Endothelial cell of umbilical vein (primary cell): ENCODE measurements at regions not wholly inside any gene's neighbourhood (a gene's known extent, or its start where the extent isn't known, plus 50 kb on each side); places are given as distances from the start of the nearest gene placed in this dataset.

Experiments
- BruUV-seq: library from RNA; stranded (reverse); fragments of 400-500 nt; replicated peaks from 2 replicates; lab custom pipeline; 2021; lab: Mats Ljungman, UMichigan
- CTCF ChIA-PET: fragments of 300-600, 350-600 bp; sonication (Branson Sonifier 250); formaldehyde crosslinking; loops from one replicate; lab custom pipeline; 2021; ENCODE audit warnings: antibody characterized with exemption, inconsistent platforms; lab: Charles Lee
- POLR2A ChIA-PET: fragments of 300-600, 350-600 bp; sonication (Branson Sonifier 250); formaldehyde crosslinking; loops from one replicate; lab custom pipeline; 2021; ENCODE audit warnings: antibody characterized with exemption, inconsistent platforms; lab: Charles Lee
- DNase-seq: peaks from one replicate; pipeline ENCODE4 v3.0.0-alpha.2; 2011; ENCODE audit warnings: low read depth, low spot score
- FAIRE-seq: peaks from 2 replicates; lab custom pipeline; 2011; peaks lifted over from hg19 to GRCh38; lab: Jason Lieb, UNC
- H2AFZ ChIP-seq: 2 replicates; pipeline ENCODE4 v1.6.0; 2012; ENCODE audit warnings: low read depth, low read length, control low read depth, inconsistent platforms
- H3K27ac ChIP-seq: 2 replicates; pipeline ENCODE4 v1.5.1; 2011; ENCODE audit warnings: low read depth, mild to moderate bottlenecking, control low read depth, low read length, moderate library complexity; ENCODE audit not compliant: insufficient read depth
- H3K27me3 ChIP-seq, 2 experiments: 2 replicates each; pipeline versions ENCODE4 v1.6.0 to v1.6.1; 2011; ENCODE audit warnings: low read length in 2 of 2, mixed read lengths in 1 of 2; ENCODE audit not compliant: control insufficient read depth in 2 of 2, insufficient read depth in 2 of 2
- H3K36me3 ChIP-seq, 2 experiments: 2 replicates in 1 of 2; 3 replicates in 1 of 2; pipeline ENCODE4 v1.5.1; 2011; ENCODE audit warnings: low read length in 2 of 2, mild to moderate bottlenecking in 1 of 2, moderate library complexity in 1 of 2; ENCODE audit not compliant: control insufficient read depth in 2 of 2, insufficient read depth in 2 of 2; ENCODE audit errors: extremely low read depth in 1 of 2
- H3K4me1 ChIP-seq: 3 replicates; pipeline ENCODE4 v1.5.1; 2011; ENCODE audit warnings: mild to moderate bottlenecking, low read length; ENCODE audit not compliant: control insufficient read depth, insufficient read depth; ENCODE audit errors: extremely low read depth
- H3K4me2 ChIP-seq: 2 replicates; pipeline ENCODE4 v1.6.1; 2011; ENCODE audit warnings: low read length, control low read depth, mixed read lengths; ENCODE audit not compliant: insufficient read depth
- H3K4me3 ChIP-seq, 3 experiments: fragments of 200-600 bp in 1 of 3; sonication (generic), shearing (Covaris generic) in 1 of 3; replicated peaks in 1 of 3; 2 replicates each; pipeline ENCODE4 v1.5.1; 2011 to 2016; ENCODE audit warnings: control low read depth in 3 of 3, low read length in 3 of 3, mild to moderate bottlenecking in 2 of 3, inconsistent platforms in 1 of 3, low read depth in 1 of 3, moderate library complexity in 1 of 3; ENCODE audit not compliant: insufficient read depth in 1 of 3
- H3K79me2 ChIP-seq: 2 replicates; pipeline ENCODE4 v1.6.0; 2012; ENCODE audit warnings: low read length, inconsistent platforms; ENCODE audit not compliant: control insufficient read depth, insufficient read depth
- H3K9ac ChIP-seq: replicated peaks from 2 replicates; pipeline ENCODE3; 2011; ENCODE audit warnings: low read length, control low read depth; ENCODE audit not compliant: insufficient read depth; ENCODE audit errors: extremely low read depth
- H3K9me1 ChIP-seq: replicated peaks from 3 replicates; pipeline ENCODE4 v1.6.0; 2011; ENCODE audit warnings: mild to moderate bottlenecking, low read length; ENCODE audit not compliant: control insufficient read depth, insufficient read depth; ENCODE audit errors: extremely low read depth
- H3K9me3 ChIP-seq: replicated peaks from 2 replicates; pipeline ENCODE4 v1.5.1; 2012; ENCODE audit warnings: low read length, inconsistent platforms; ENCODE audit not compliant: control insufficient read depth, insufficient read depth
- H4K20me1 ChIP-seq: replicated peaks from 2 replicates; pipeline ENCODE3; 2011; ENCODE audit warnings: mild to moderate bottlenecking, low read length; ENCODE audit not compliant: control insufficient read depth, insufficient read depth; ENCODE audit errors: extremely low read depth
- CTCF ChIP-seq, 2 donors: IDR thresholded peaks; 1 replicate in 1 of 2; 2 replicates in 1 of 2; pipeline ENCODE4 v1.5.1; 2011; ENCODE audit warnings: low read length in 2 of 2, mild to moderate bottlenecking in 2 of 2, moderate library complexity in 2 of 2, control low read depth in 1 of 2, inconsistent platforms in 1 of 2, low read depth in 1 of 2; ENCODE audit not compliant: insufficient read depth in 1 of 2; ENCODE audit errors: extremely low read depth in 1 of 2
- EZH2 ChIP-seq: IDR thresholded peaks from 2 replicates; pipeline ENCODE4 v1.6.1; 2012; ENCODE audit warnings: borderline replicate concordance, low read depth, mild to moderate bottlenecking, moderate library complexity, low read length, inconsistent platforms; ENCODE audit not compliant: severe bottlenecking
- FOS ChIP-seq: IDR thresholded peaks from 2 replicates; pipeline ENCODE4 v1.6.1; 2011; ENCODE audit warnings: mild to moderate bottlenecking, low read length, moderate library complexity, borderline replicate concordance; ENCODE audit not compliant: insufficient read depth
- GATA2 ChIP-seq: IDR thresholded peaks from 2 replicates; pipeline ENCODE4 v1.7.0; 2011; ENCODE audit warnings: low read depth, mild to moderate bottlenecking, moderate library complexity, mixed read lengths, low read length; ENCODE audit not compliant: insufficient read length, insufficient read depth
- JUN ChIP-seq: IDR thresholded peaks from 2 replicates; pipeline ENCODE4 v1.6.1; 2011; ENCODE audit warnings: borderline replicate concordance, low read depth; ENCODE audit not compliant: insufficient read length, insufficient read depth
- POLR2A ChIP-seq: IDR thresholded peaks from 2 replicates; pipeline ENCODE4 v1.6.1; 2012; ENCODE audit warnings: low read depth, mild to moderate bottlenecking, control low read depth, low read length
- POLR2AphosphoS5 ChIP-seq: IDR thresholded peaks from 2 replicates; pipeline ENCODE4 v1.6.1; 2012; ENCODE audit warnings: low read depth, mild to moderate bottlenecking, control low read depth, low read length, moderate library complexity; ENCODE audit not compliant: insufficient read depth
- dilution Hi-C: fragments of 300-500 bp; cut with MboI; formaldehyde crosslinking; loops from one replicate; pipeline ENCODE4 v1.15.0; 2019; ENCODE audit warnings: low sequenced_read_pairs; ENCODE audit not compliant: extremely low pct_ligation_motif_present
- intact Hi-C: fragments of 100-400 bp; cut with micrococcal nuclease; formaldehyde crosslinking; loops from one replicate; pipeline ENCODE4 v1.10.0; 2022

- no peak overlapping the region for H3K9ac ChIP-seq
- POLR2A ChIA-PET = no interaction called here
- dilution Hi-C loops = no loop called here
These were observed 210.3 kb downstream of the NUAK1 start for GRCh38 chr12:105928436-105928835.

GRCh38 chr12:105929192-105929591 lies 209.6 kb downstream of the NUAK1 start:
- no peak overlapping the region for H3K27ac ChIP-seq
- H3K9me3 ChIP-seq = no peaks in the 10 kb centered on the region
- no peaks in the 10 kb centered on the region for H3K9me1 ChIP-seq
- H3K36me3 ChIP-seq = no peaks in the 10 kb centered on the region
- H3K9ac ChIP-seq = no peak overlapping the region
- dilution Hi-C loops = no loop called here
- BruUV-seq = no TSS peak
- DNase-seq (no peak), FAIRE-seq (no peak)
- no peak overlapping the region for H3K4me3 ChIP-seq
- peaks cover 17% of the 10 kb centered on the region for H3K4me1 ChIP-seq
- ChIA-PET CTCF (no interaction called here), POLR2A (no interaction called here)
- no peaks in the 10 kb centered on the region for H3K79me2 ChIP-seq
- no peak overlapping the region for H2AFZ ChIP-seq
- H3K27me3 ChIP-seq = no peaks in the 10 kb centered on the region
- H4K20me1 ChIP-seq = no peaks in the 10 kb centered on the region
- intact Hi-C loops = no loop called here
- H3K4me2 ChIP-seq = no peak overlapping the region
- TF ChIP-seq CTCF (IDR thresholded peaks at IDR 0.05; ENCODE audit: extremely low read depth in 1 of 2, insufficient read depth in 1 of 2, low read depth in 1 of 2, low read length in 2 of 2) = no peak
- no peak for TF ChIP-seq POLR2AphosphoS5
- no peak for TF ChIP-seq FOS
- TF ChIP-seq GATA2 = no peak
- TF ChIP-seq EZH2 = no peak
- no peak for TF ChIP-seq JUN
- TF ChIP-seq POLR2A = no peak

More at GRCh38 chr12:105928436-105928835, 210.3 kb downstream of the NUAK1 start:
- no peak for DNase-seq
- CTCF ChIA-PET = no interaction called here
- Histone ChIP-seq H3K79me2 (no peaks in the 10 kb centered on the region), H2AFZ (no peak overlapping the region), H3K4me1 (peaks cover 9% of the 10 kb centered on the region), H3K36me3 (no peaks in the 10 kb centered on the region), H3K9me3 (no peaks in the 10 kb centered on the region), H3K4me3 (no peak overlapping the region), H3K4me2 (no peak overlapping the region), H3K27ac (no peak overlapping the region), H3K9me1 (no peaks in the 10 kb centered on the region), H4K20me1 (no peaks in the 10 kb centered on the region), H3K27me3 (no peaks in the 10 kb centered on the region)
- intact Hi-C loops = no loop called here
- no TSS peak for BruUV-seq
- no peak for TF ChIP-seq JUN
- FAIRE-seq = no peak
